NCI-H82 (cell line): ENCODE measurements at regions not wholly inside any gene's neighbourhood (a gene's known extent, or its start where the extent isn't known, plus 50 kb on each side); places are given as distances from the start of the nearest gene placed in this dataset.
"Not testable (repeated sequence)": the region's sequence is repeated elsewhere in the genome, so short reads cannot be mapped to it uniquely, and the experiment has no call there.

ENCODE experiments used
- DNase-seq: peaks from one replicate; lab custom pipeline; 2025; lab: John Stamatoyannopoulos, UW

GRCh38 chr14:63147018-63147417, 57.2 kb upstream of the RHOJ start:
- DNase-seq, result no peak

- peak; percentile 22 for DNase-seq
These were observed 69.4 kb upstream of the RHOJ start for GRCh38 chr14:63134801-63135200.

- DNase-seq, result no peak
These were observed 73.7 kb upstream of the RHOJ start for GRCh38 chr14:63130531-63130930.

GRCh38 chr14:63106487-63106886, 61.2 kb upstream of the KCNH5 start:
- not testable (repeated sequence) for DNase-seq

GRCh38 chr14:63100552-63100951, 55.3 kb upstream of the KCNH5 start:
- no peak for DNase-seq

GRCh38 chr14:63096186-63096585, 50.9 kb upstream of the KCNH5 start:
- no peak for DNase-seq
